WI38 (cell line): ENCODE measurements at regions not wholly inside any gene's neighbourhood (a gene's known extent, or its start where the extent isn't known, plus 50 kb on each side); places are given as distances from the start of the nearest gene placed in this dataset.

Experiments used
- H3K4me3 ChIP-seq: 2 replicates; pipeline ENCODE4 v1.5.1; 2011; ENCODE audit warnings: low read depth, mild to moderate bottlenecking, control low read depth, low read length
- CTCF ChIP-seq: IDR thresholded peaks from 2 replicates; pipeline ENCODE4 v1.5.1; 2012; ENCODE audit warnings: low read depth, mild to moderate bottlenecking, control low read depth, low read length

- H3K4me3 ChIP-seq: no peak overlapping the region
- TF ChIP-seq CTCF: no peak
These were observed 114.0 kb upstream of the ALDH1A3 start for GRCh38 chr15:100765467-100766241.

GRCh38 chr15:100766243-100767000, 113.2 kb upstream of the ALDH1A3 start:
- no peak for TF ChIP-seq CTCF
- H3K4me3 ChIP-seq: no peak overlapping the region

GRCh38 chr15:100767001-100767825, 112.4 kb upstream of the ALDH1A3 start:
- no peak for TF ChIP-seq CTCF
- no peak overlapping the region for H3K4me3 ChIP-seq

GRCh38 chr15:100768501-100768931, 111.1 kb upstream of the ALDH1A3 start:
- no peak for TF ChIP-seq CTCF
- H3K4me3 ChIP-seq: no peak overlapping the region

- H3K4me3 ChIP-seq: no peak overlapping the region
- no peak for TF ChIP-seq CTCF
These were observed 110.3 kb upstream of the ALDH1A3 start for GRCh38 chr15:100769043-100769974.

- no peak for TF ChIP-seq CTCF
These were observed 109.7 kb upstream of the ALDH1A3 start for GRCh38 chr15:100769975-100770340.

More at GRCh38 chr15:100769975-100770340, 109.7 kb upstream of the ALDH1A3 start:
- H3K4me3 ChIP-seq: no peak overlapping the region
